ENCODE measurements at regions not wholly inside any gene's neighbourhood (a gene's known extent, or its start where the extent isn't known, plus 50 kb on each side); places are given as distances from the start of the nearest gene placed in this dataset.

DNA sequence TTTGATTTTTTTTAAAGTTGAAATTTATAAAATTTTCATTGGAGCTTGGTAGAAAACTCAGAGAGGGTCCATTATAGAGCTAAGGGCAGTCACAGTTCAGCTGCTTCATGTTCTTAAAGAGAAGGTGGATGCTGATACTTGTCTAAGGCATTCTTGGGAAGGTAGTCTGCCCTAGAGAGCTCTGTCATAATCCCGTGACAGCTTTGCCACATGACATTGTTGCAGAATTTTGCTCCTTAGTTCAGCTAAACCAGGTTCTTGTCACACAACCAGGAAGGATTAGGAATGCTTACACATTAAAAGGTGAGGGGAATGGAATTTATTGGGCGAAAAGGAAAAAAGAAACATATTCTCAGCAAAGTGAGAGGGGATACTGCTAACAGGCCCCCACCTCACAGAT lies 130.9 kb downstream of the GMNC start:
- no peak for DNase-seq
- in situ Hi-C loops (cut with MboI; ENCODE audit: low pct_unique_long_range_greater_than_20kb, low sequenced_read_pairs) = no loop called here

DNA sequence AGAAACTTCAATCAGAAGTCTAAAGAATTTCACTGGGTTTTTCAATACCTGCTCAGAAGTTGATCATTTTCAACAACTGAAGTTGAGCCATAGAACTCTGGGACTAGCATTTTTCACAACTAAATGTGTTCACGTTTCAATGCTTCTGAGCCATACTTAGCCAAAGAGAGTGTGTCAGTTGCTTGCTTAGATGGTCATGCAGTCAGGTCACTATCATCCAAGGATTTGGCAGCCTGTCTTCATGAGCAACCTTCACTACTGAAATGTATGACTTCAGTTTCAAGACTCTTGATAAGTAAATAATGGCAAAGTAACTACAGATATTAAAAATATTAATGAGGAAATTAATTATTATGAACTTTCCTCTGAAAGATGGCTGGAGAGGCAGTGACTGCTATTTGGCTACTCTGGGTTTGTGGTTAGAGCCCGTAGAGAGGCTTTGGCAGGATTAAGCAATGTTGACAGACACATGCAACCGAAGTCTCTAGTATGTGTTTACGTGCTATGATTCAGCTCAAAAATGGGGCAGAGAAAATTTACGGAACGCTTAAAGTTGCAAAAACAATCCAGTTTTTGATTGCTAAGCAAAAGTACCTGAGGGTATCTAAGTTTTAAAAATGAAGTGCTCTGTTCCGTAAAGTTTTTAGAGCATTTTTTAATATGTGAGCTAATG lies 133.8 kb downstream of the GMNC start:
- peak; percentile 21 for DNase-seq
- in situ Hi-C loops (cut with MboI; ENCODE audit: low pct_unique_long_range_greater_than_20kb, low sequenced_read_pairs) = no loop called here

DNA sequence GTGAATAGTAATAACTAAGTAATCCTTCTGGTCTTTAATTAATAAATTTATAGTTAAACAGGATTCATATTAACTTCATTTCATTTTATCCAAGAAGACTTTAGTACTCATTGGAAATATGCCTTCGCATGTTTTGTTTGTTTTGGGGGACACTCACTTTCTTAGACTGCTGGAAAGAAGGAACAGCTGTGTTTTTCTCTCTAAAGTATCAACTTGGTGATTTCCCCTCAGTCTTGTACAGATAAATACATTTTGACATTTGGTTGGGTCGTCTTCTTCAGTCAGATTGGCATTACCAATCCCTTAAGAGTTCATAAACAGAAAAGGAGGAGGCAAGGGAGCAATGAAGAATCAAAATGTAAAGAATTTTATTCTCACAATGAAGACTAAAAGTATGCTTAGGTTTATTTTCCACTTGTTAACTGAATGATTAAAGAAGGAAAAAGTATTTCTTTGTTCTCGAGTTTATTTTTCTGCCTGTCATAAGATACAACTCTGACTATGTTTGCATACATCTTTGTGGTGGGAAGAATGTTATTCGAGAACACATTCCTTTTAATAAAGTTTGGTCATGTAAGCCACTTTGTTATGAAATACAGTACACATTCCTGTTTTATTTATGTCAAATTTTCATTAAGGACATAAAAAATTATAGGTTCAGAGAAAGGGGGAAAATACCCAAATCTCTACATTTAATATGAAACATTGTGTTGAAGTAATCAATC lies 140.2 kb downstream of the GMNC start:
- in situ Hi-C loops (cut with MboI; ENCODE audit: low pct_unique_long_range_greater_than_20kb, low sequenced_read_pairs) = no loop called here
- DNase-seq = no peak

DNA sequence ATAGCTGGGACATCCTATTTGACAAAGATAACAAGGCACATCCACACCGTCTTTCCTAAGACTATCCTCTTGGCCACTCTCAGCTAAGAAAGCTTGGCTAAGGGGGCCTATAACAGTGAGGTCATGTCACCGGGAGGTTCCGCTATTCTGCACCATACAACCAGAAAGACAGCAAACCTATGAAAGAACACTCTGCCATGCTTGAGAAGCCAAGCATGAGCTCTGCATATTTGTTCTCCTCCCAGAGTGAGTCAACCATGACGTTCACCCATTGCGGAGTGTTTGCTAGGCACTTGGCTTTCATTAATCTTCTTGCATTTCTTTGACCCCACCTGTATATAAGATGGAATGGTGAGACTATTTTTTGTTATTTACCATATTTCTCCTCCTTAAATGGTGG lies 141.2 kb downstream of the GMNC start:
- no peak for DNase-seq
- in situ Hi-C loops (cut with MboI; ENCODE audit: low pct_unique_long_range_greater_than_20kb, low sequenced_read_pairs) = no loop called here

DNA sequence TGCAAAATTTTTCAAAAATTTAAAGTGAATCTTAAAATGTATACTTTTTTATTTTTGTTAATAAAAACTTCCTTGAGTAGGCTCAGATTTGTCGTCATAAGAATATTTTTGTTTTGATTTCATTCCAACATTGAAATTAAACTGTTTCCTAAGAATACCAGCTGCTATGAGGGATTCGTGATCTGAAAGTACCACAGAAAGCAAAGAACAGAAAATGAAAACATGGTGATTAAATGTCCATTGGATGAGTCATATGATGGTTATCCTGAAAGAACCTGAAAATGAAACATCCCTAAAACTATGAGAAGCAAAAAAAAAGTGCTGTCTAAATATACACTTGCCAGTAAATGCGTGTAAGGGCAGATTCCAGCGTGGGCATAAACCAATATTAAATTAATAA lies 143.8 kb downstream of the GMNC start:
- DNase-seq = no peak
- in situ Hi-C loops (cut with MboI; ENCODE audit: low pct_unique_long_range_greater_than_20kb, low sequenced_read_pairs) = no loop called here

DNA sequence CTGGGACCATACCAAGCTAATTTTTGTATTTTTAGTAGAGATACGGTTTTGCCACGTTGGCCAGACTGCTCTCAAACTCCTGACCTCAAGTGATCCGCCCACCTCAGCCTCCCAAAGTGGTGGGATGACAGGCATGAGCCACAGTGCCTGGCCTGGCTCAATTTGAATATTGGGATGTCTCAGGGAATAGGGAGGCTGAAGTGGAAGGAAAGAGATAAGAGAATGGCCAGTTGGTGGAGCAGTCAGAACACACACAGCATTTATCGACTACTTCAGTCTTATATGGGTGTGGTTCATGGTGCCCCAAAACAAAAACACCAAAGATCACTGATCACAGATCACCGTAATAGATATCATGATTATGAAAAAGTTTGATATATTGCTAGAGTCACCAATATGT lies 144.4 kb downstream of the GMNC start:
- in situ Hi-C loops (cut with MboI; ENCODE audit: low pct_unique_long_range_greater_than_20kb, low sequenced_read_pairs) = no loop called here
- DNase-seq = no peak

DNA sequence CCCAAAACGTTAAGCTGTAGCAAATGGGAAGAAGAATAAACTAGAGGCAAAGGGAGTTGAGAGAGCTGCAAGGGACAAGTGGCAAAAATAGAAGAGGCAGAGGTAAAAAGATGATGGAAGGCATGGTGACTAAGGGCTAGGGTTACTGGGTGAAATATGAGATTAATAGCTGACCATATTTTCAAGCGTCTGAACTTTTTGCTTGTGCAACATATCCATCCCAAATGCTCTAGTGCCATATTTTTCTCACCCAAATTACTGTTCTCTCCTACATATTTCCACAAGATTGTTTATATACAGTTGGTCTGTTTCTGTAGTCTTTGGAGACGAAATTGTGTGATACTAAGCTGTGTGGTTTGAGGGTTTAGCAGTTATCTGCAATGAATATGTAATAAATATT lies 145.5 kb downstream of the GMNC start:
- DNase-seq = no peak
- in situ Hi-C loops (cut with MboI; ENCODE audit: low pct_unique_long_range_greater_than_20kb, low sequenced_read_pairs) = no loop called here

DNA sequence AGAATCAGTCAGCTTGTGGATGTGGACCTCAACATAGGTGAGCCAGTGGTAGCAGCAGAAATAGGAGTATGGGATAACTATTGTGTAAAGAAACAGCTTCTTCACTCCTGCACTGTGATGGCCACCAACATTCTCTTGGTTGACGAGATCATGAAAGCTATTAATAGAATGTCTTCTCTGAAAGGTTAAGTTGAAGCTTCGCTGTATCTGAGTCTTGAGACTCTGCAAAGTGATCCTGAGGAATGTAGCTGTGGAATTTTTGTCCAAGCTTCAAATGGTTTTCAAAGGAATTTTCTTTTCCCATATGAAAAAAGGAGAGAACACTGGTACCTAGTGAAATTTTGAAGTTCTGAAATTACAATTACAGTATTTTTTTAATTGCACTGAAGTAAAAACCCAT lies 146.3 kb downstream of the GMNC start:
- DNase-seq = no peak
- in situ Hi-C loops (cut with MboI; ENCODE audit: low pct_unique_long_range_greater_than_20kb, low sequenced_read_pairs) = no loop called here

DNA sequence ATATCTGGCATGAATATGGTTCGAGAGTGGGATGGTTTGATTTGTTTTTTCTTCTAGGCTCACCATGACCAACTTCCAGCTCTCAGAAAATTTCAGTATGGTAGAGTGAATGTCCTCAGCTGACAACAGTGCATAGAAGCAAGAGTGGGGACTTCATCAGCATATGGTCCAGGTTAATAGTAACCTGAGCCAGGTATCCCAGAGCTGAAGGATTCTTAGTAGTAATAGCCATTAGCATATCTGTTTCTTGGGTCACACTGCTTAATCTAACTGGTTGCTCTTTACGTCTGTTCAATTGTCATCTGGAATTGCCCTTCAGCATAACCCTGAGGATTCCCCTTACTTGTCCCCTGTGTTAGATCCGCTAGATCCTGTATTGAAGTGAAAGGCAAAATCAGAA lies 151.8 kb downstream of the GMNC start:
- in situ Hi-C loops (cut with MboI; ENCODE audit: low pct_unique_long_range_greater_than_20kb, low sequenced_read_pairs) = no loop called here
- DNase-seq = no peak

DNA sequence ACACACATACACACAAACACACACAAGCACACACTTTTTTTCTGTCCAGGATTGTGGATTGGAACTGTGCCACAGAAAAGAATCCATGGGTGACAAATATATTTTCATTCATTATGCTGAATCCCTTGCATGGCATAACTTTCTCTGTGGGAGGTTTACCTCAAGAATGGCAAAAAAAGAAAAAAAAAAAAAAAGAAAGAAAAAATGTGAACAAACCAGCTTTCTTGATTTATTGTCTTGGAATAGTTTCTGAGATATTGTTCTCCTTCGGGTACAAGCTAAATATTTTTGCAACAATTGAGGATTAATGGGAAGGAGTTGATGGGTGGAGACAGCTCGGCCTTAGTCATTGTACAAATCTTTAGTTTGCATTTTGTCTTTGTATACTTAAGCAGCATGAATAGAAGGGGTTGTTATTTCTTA lies 153.1 kb downstream of the GMNC start:
- in situ Hi-C loops (cut with MboI; ENCODE audit: low pct_unique_long_range_greater_than_20kb, low sequenced_read_pairs) = no loop called here
- DNase-seq = no peak
